Right lobe of liver (tissue), 6 donors: ENCODE measurements at regions not wholly inside any gene's neighbourhood (a gene's known extent, or its start where the extent isn't known, plus 50 kb on each side); places are given as distances from the start of the nearest gene placed in this dataset.

Experiments
- ATAC-seq, 4 donors: fragments of 200-7000 bp; cut with Tn5 transposase; one replicate each; pipeline ENCODE4 v1.9.1; 2020; ENCODE audit warnings: mild to moderate bottlenecking in 4 of 4, moderate library complexity in 4 of 4
- DNase-seq, 3 donors: peaks; one replicate each; pipeline ENCODE4 v3.0.0-alpha.2; 2020
- H3K27ac ChIP-seq, 3 donors: fragments of 200-600 bp; one replicate each; pipeline ENCODE4 v1.8.0; 2022
- H3K27me3 ChIP-seq, 2 donors: fragments of 200-600 bp; one replicate each; pipeline ENCODE4 v1.8.0; 2022
- H3K36me3 ChIP-seq, 4 donors: fragments of 200-600 bp; sonication (generic) in 1 of 4; one replicate each; pipeline versions ENCODE4 v1.5.1 to v1.8.0; 2017 to 2022; ENCODE audit warnings: control low read depth in 1 of 4
- H3K4me1 ChIP-seq, 4 donors: fragments of 200-600 bp; sonication (generic) in 1 of 4; one replicate each; pipeline versions ENCODE4 v1.5.1 to v1.8.0; 2017 to 2022; ENCODE audit warnings: control low read depth in 1 of 4
- H3K4me3 ChIP-seq, 3 donors: fragments of 200-600 bp; one replicate each; pipeline ENCODE4 v1.8.0; 2022
- H3K9me3 ChIP-seq, 4 donors: fragments of 200-600 bp; sonication (generic) in 1 of 4; one replicate each; pipeline versions ENCODE4 v1.5.1 to v1.8.0; 2017 to 2022; ENCODE audit warnings: control low read depth in 1 of 4
- POLR2A ChIP-seq: fragments of 450-650 bp; IDR thresholded peaks from one replicate; pipeline ENCODE4 v1.6.1; 2017; ENCODE audit warnings: antibody characterized with exemption, mild to moderate bottlenecking
- WGBS: methylation state at CpG from one replicate; pipeline ENCODE4 v1.1.6; 2018; ENCODE audit warnings: low coverage, low lambda C conversion rate; ENCODE audit not compliant: insufficient coverage; ENCODE audit errors: missing lambda C conversion rate; 5-methylcytosine and 5-hydroxymethylcytosine counted together
- intact Hi-C, 2 donors: fragments of 100-400 bp; cut with DNase I; formaldehyde crosslinking; loops; one replicate each; pipeline versions ENCODE4 v1.11.2 to v1.14.1; 2022
- TF ChIP-seq, protein P1 (sequence below), 4 donors: fragments of 200-600 bp in 3 of 4; fragments of 450-650 bp in 1 of 4; IDR thresholded peaks; one replicate each; pipeline versions ENCODE4 v1.5.1 to v1.8.0; 2016 to 2022; ENCODE audit warnings: antibody characterized with exemption in 4 of 4, mild to moderate bottlenecking in 2 of 4
- donor health status: DM: no; HTN: yes; CAD: no.
- donor health status: DM: no; HTN: no; CAD: no.
- donor health status: DM: no; HTN: no; CAD: no.
- donor health status: DM: no; HTN: yes; CAD: no.
- donor health status: DM: no; HTN: yes; CAD: no.

DNA sequence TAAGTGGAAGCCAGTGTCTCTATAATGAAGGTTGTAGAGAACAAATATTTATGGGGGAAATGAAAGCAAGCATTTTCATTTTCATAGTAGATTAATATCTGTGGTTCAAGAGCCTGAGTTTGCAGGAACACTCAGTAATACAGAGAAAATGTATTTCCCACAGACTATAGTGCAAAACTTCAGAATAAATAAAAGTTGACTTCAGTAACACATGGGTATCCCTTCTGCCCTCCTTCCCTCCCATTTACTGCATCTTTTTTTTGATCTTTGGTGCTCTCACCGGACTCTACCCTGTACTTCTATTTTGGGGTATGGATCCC lies 75.3 kb upstream of the AMN1 start:
- TF ChIP-seq POLR2A, result no peak
- TF ChIP-seq, protein P1, sequence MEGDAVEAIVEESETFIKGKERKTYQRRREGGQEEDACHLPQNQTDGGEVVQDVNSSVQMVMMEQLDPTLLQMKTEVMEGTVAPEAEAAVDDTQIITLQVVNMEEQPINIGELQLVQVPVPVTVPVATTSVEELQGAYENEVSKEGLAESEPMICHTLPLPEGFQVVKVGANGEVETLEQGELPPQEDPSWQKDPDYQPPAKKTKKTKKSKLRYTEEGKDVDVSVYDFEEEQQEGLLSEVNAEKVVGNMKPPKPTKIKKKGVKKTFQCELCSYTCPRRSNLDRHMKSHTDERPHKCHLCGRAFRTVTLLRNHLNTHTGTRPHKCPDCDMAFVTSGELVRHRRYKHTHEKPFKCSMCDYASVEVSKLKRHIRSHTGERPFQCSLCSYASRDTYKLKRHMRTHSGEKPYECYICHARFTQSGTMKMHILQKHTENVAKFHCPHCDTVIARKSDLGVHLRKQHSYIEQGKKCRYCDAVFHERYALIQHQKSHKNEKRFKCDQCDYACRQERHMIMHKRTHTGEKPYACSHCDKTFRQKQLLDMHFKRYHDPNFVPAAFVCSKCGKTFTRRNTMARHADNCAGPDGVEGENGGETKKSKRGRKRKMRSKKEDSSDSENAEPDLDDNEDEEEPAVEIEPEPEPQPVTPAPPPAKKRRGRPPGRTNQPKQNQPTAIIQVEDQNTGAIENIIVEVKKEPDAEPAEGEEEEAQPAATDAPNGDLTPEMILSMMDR (IDR thresholded peaks at IDR 0.05), result no peak
- 70% methylated on average over 1 of the region's 1 CpG for WGBS
- H3K9me3 ChIP-seq, result no peaks in the 10 kb centered on the region
- ATAC-seq (no peak), DNase-seq (no peak)
- H3K27ac ChIP-seq, result no peak overlapping the region
- H3K4me1 ChIP-seq, result no peaks in the 10 kb centered on the region
- intact Hi-C loops, result no loop called here
- H3K36me3 ChIP-seq, result no peaks in the 10 kb centered on the region
- no peaks in the 10 kb centered on the region for H3K27me3 ChIP-seq
- no peak overlapping the region for H3K4me3 ChIP-seq

GRCh38 chr12:31803306-31804184 lies 74.7 kb upstream of the AMN1 start:
- DNase-seq (no peak), ATAC-seq (no peak)
- no peak overlapping the region for H3K4me3 ChIP-seq
- 86% methylated on average over 9 of the region's 9 CpGs for WGBS
- H3K9me3 ChIP-seq, result no peaks in the 10 kb centered on the region
- H3K4me1 ChIP-seq, result no peaks in the 10 kb centered on the region
- H3K27me3 ChIP-seq, result no peaks in the 10 kb centered on the region
- TF ChIP-seq POLR2A, result no peak
- TF ChIP-seq, protein P1 (IDR thresholded peaks at IDR 0.05), result no peak
- H3K36me3 ChIP-seq, result no peaks in the 10 kb centered on the region
- H3K27ac ChIP-seq, result no peak overlapping the region
- intact Hi-C loops, result no loop called here

DNA sequence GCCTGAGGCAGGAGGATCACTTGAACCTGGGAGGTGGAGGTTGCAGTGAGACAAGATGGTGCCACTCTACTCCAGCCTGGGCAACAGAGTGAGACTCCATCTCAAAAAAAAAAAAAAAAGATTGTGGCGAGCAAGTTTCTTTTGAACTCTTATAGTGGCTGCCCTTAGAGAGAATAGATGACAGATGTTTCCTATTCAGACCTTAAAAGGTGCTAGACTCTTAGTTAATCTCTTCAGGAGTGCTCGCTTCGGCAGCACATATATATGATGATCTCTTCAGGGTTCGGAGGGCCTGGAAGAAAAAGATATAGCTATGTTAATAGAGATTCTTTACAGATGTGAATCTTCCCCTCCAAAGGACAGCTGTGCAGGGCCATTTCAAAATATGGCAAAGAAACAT lies 73.1 kb upstream of the AMN1 start:
- no peak for DNase-seq
- Histone ChIP-seq H3K36me3 (no peaks in the 10 kb centered on the region), H3K4me3 (no peak overlapping the region), H3K4me1 (no peaks in the 10 kb centered on the region), H3K27ac (no peak overlapping the region), H3K9me3 (no peaks in the 10 kb centered on the region), H3K27me3 (no peaks in the 10 kb centered on the region)
- ATAC-seq, result no peak
- 97% methylated on average over 4 of the region's 4 CpGs for WGBS
- intact Hi-C loops, result no loop called here
- TF ChIP-seq, protein P1 (IDR thresholded peaks at IDR 0.05), result no peak
- no peak for TF ChIP-seq POLR2A

GRCh38 chr12:31797230-31797872 lies 68.5 kb upstream of the AMN1 start:
- Histone ChIP-seq H3K36me3 (no peaks in the 10 kb centered on the region), H3K27me3 (no peaks in the 10 kb centered on the region), H3K4me1 (no peaks in the 10 kb centered on the region), H3K27ac (no peak overlapping the region), H3K4me3 (no peak overlapping the region), H3K9me3 (no peaks in the 10 kb centered on the region)
- DNase-seq (no peak), ATAC-seq (peak in 1 of 4 donors; percentile 17)
- intact Hi-C loops, result no loop called here
- 71% methylated on average over 12 of the region's 13 CpGs for WGBS
- TF ChIP-seq POLR2A, result no peak
- TF ChIP-seq, protein P1 (IDR thresholded peaks at IDR 0.05), result no peak
